ENCODE measurements at regions not wholly inside any gene's neighbourhood (a gene's known extent, or its start where the extent isn't known, plus 50 kb on each side); places are given as distances from the start of the nearest gene placed in this dataset.
A peak's percentile ranks its signal among the peaks of the same experiment; 100 is the strongest.

DNA sequence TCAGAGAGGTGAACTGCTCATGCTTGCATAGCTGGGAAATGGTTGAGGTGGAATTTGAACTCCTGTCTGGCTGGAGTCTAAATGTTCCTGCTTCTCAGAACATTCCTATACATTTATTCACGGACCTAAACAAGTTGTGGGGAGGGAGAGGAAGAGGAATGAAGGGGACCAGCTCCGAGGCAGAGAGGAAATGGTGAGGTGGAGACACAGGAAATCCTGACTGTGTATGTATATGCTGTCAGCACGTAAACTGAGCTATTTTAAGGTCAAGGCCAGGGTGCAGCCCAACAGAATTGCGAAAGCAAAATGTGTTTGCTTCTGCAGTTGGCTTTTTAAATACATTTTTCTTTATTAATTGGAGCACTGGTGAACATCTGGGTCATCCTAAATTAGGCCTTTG lies 74.1 kb upstream of the POMGNT2 start:
- DNase-seq = peak; percentile 18

DNA sequence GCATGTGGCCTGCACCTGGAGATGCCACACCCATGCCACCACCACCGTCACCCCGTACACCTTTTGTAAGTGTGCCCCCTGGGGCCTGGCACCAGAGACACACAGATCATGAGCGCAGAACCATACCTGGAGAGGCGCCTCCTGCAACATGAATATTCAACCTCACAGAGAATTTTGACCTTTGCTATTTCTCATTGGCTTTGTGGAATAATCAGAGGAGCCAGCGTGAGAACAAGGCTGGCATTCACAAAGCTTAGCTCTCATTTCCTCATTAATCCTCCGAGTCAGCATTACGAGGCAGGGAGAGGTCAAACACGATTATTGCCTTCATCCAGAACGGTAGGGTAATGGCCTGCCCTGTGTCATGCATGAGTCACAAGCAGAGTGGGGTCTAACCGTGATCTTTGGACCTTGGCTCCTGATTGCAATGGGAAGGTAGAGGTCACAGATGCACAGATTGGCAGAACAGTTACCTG lies 73.0 kb upstream of the POMGNT2 start:
- no peak for DNase-seq

DNA sequence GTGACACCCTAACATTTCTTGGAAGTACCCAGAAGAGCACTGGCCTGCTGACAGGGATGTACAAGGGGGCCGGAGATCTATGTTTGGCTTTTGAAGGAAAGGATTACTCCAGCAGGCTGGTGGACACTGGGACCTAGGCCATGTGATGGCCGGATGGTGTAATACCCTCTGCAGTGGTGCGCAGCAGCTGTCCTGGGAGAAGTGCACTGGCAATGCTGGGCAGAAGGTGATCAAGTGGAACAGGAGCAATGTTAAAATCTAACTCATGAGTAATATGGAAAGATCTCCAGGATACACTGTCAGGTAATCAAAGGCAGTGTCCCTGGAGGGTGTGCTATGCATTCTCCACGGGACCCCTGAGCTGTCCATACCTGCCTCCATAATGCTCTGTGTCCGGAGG lies 71.2 kb upstream of the POMGNT2 start:
- DNase-seq = no peak

DNA sequence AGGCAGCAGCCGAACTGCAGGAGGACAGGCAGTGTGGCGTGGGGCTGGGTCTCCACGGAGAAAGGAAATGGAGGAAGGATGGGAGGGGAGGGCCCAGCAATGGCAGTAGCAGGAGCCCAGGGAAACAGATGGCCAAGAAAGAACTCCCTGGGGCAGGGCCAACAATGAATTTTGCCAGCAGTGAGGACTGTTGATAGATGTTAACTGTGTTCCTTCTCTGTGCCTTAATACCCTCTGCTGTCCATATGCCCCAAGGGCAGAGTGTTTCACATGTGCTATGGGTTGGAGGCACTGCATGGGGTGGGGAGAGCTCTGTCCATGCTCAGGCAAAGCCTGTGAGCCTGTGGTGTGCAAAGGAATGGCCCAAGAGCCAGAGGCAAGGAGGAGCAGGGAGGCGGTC lies 70.8 kb upstream of the POMGNT2 start:
- no peak for DNase-seq

DNA sequence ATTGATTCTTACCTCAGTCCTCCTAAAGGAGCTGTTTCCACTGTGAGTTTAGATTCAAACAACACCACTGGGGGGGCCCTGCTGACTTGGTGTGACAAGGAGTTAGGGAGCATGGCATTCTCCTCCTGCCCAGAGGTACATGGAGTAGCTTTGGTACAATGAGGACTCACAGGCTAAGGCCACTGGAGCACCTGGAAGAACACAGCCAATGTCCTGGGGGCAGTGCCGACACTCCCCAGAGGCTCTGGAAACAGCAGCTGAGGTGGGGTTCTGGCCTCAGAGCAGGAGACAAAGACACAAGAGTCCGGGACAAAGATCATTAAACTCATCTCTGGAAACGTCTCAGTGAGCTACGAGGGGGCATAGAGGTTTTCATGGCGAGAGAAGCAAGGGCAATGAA lies 69.7 kb upstream of the POMGNT2 start:
- DNase-seq = no peak

DNA sequence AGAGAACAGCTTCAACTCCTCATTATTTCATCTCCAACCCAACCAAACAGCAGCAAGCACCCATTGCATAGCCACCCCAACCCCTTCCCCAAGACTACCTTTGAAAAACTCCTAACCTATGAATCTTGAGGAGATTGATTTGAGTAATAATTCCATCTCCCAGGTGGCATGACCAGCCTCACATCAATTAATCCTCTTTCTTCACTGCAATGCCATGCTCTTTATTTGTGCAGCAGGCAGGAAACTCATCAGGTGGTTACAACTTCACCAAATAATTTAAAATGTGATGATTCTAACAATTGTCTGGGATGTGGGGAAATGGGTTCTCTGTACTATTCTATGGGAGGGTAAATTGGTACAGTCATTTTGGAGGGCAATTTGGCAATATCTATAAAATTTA lies 68.1 kb upstream of the POMGNT2 start:
- no peak for DNase-seq

DNA sequence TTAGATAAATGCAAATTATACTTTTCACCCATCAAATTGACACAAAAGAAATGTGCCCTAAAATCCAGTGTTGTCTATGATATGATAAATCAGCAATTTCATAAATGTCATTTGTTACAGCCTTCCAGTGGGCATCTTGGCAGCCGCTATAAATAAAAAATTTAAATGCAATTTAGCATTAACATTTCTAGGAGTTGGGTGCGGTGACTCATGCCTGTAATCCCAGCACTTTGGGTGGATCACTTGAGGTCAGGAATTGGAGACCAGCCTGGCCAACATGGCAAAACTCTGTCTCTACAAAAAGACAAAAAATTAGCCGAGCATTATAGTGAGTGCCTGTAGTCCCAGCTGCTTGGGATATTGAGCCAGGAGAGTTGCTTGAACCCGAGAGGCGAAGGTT lies 65.9 kb upstream of the POMGNT2 start:
- DNase-seq = no peak

DNA sequence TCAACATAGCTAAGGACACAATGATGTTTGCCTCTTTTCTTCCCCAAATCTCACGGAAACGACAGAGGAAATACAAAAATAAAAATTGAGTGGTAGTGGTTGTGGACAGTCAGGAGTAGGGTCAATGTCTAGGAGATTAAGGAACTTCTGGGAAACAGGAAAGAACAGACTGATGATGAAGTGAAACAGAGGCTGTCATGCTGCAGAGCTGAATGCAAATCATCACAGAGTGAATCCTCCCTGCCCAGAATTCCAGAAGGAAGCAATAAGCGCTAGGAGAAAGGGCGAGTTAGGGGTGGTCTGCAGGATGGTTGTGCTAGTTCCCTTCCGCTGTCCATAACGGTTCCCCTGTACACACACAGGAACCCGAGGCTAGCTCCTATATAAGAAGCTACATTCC lies 64.7 kb upstream of the POMGNT2 start:
- DNase-seq = no peak

DNA sequence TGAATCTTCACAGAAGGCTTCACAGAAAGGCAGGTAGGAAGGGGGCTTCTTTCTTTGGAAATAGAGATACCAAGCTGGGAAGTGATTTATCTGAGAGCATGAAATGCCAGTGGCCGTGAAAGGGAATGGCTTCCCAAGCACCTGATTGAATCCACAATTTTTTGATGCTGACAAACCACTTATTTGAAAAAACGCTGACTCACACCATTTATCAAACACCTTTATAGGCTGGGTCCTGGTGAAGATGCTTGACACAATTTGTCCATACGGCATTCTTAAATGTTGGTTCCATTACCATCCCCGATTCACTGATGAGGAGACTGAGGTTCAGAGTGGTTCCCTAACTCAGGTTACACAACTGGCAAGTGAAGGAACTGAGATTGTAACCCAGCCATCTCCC lies 64.1 kb upstream of the POMGNT2 start:
- DNase-seq = no peak

DNA sequence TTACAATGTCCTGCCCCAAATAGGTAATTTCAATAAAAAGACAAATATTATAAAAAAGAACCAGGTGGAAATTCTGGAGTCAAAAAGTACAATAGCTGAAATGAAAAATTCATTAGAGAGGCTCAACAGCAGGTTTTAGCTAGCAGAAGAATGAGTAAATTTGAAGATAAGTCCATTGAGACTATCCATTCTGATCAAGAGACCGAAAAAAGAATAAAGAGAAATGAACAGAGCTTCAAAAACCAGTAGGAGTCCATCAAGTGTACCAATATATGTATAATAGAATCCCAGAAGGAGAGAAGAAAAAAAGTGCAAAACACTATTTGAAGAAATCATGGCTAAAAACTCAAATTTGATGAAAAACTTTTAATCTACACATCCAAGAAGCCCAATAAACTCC lies 60.5 kb upstream of the POMGNT2 start:
- DNase-seq = no peak

DNA sequence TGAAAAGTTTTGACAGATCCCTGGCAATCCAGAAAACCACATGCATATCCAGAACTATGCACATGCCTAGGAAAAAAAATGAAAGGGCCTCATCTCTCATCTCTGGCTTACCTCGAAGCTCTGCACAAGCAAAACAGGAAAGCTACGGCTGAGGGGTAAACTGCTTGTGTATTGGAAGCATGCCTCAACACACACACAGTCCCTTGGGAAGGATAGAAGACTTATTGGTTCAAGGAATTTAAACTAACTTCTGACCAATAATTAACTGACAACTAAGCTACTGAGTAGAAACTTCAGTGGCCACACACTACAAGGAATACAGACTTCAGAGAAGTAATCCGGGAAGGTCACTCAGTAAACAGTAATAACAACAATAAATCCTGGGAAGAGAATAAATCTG lies 59.9 kb upstream of the POMGNT2 start:
- DNase-seq = no peak

DNA sequence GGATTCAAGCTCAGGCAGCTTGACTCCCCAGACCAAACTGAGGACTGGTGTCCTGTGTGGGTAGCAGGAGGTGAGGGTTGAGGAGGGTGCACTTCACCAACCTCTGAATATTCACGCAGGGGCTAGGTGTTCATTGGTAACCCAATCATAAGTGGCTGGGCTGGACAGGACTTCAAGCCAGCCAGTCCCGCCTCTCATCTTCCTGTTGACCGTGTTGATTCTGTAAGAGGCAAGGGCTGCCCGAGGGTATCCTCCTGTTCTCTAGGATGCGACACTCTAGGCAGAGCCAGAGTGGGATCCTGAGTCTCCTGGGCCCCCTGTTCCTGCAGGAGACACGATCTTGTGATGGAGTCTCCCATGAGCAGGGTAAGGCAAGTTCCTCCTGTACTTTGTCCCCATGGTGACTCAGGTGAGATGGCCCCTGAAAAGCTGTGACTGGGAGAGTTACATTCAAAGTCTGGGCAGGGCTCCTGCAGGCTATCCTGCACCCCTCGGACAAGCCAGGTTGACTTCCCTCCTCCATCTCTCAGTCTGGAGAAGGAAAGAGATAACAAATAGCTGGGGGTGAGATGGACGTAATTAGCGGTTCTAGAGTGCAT lies 58.1 kb upstream of the POMGNT2 start:
- no peak for DNase-seq

DNA sequence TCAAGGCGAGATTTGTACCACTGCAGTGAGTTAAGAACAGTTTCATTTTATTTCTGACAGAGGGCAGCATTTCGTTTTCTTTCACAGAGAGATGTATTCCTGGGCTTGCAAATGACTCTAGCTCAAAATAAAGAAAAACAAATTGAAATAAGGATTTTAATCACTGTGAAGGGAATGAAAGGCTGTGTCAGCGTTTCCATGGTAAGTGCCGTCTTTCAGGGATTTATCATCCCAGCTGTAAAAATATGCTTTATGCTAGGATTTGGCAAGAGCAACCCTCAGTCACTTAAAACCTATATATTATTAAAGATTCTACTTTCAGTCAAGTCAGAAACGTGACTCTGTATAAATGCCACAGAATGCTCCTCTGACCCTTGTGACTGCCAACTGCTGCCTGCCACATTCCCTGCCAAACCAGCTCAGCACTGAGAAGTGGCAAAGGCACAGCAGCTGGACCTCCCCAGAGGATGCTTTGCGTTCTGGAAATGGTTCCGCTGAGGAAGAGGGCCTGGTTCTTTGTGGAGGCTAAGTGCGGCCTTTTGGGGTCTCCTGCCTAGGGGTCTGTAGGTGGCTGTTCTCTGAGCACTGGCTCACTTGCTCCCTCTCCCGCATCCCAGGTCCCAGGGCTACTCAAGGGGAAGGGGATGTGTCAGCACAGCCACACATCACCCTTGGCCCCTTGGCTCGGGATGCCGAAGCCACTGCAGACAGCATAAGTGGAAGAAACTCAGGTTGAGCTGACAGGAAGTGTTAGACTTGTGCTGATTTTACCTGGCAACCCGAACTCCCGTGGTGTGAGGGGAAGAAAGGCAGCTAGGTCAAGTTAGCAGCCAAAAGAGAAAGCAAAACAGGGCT lies 56.6 kb upstream of the POMGNT2 start:
- DNase-seq = peak; percentile 65

DNA sequence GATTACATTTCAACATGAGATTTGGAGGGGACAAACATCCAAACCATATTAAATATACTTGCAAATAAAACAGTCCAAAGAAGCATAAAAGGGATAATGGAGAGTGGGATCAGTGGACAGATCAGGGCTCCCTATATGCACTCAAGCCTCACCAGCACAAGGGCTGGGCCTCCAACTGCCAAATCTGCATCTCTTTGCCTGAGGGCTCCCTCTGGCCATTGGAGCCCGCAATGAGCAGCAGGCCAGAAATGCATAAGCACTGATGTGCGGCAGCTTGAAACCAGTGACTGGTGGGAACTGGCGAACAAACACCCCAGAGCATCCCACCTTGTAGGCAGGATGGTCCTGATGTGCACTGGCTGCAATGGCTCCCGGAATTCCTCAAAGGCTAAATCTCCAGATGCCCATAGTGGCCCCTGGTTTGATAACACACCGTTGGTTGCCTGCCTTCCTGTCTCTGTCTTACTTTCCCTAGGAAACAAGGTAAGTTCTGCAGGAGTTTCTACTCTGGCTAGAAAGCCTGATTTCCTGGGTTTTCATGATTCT lies 55.9 kb upstream of the POMGNT2 start:
- no peak for DNase-seq

DNA sequence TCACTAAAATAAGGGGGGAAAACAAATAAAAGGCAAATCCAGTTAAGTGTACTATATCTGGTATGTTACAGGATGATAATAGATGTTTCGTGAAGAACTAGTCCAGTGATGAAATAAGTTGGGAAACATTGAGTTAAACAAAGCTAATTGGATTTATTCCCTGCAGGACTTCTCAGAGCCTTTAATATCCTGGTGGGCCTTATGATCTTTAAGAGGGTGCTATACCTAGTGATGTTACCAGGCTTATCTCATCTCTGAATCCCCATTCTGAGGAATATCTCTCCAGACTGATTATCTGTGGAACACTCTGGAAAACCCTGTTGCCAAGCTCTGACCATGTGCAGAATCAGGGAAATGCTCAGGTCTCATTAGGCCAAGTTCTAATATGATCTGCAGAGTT lies 54.8 kb upstream of the POMGNT2 start:
- DNase-seq = no peak

DNA sequence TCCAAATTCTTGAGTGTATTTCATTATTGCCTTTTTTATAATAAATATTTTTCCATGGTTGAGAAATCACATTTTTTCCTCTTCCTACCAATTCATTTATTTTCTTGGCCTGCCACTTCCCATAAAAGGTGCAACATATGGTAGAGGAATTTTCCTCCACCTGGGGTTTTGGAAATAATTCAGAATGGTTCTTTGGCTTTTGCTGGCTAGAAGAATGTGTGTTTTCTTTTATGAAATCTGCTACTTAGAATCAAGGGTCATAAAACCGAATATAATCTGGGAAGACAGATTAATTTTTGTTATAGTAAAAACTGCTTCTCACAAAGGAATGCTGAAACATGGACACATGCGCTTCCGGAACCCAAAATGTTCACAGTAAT lies 54.0 kb upstream of the POMGNT2 start:
- no peak for DNase-seq

DNA sequence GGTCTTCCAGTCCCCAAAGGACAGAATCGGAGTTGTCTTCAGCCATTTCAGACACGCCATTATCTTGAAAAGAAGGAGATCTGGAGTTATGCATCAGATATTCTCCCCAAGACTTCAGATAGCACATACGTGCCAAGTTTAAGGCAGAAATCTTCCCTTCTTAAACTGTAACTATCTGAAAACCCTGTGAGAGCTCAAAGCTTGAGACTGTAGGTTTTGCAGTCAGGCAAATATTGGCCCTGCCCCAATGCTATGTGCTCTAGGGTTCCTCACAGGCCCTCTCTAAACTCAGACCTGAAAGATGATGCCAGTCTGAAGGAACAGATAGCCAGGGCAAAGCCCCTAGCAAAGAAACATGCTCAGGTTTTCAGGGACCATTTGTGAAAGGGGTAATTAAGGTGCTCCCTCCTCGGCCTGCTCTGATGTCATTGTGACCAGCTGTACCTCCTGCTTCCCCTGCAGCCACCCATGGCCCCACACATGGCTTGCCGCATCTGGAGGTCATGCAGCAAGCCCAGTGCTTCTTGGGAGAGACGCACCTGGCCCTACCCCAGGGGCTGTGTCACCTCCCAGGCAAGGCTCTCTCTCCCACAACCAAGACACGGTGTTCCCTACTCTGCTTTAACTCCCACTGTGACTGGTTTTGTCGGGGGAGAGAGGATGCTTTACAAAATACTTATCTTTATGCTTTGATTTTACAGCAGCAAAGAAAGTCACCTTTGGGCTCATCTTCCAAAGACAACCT lies 53.4 kb upstream of the POMGNT2 start:
- DNase-seq = no peak

DNA sequence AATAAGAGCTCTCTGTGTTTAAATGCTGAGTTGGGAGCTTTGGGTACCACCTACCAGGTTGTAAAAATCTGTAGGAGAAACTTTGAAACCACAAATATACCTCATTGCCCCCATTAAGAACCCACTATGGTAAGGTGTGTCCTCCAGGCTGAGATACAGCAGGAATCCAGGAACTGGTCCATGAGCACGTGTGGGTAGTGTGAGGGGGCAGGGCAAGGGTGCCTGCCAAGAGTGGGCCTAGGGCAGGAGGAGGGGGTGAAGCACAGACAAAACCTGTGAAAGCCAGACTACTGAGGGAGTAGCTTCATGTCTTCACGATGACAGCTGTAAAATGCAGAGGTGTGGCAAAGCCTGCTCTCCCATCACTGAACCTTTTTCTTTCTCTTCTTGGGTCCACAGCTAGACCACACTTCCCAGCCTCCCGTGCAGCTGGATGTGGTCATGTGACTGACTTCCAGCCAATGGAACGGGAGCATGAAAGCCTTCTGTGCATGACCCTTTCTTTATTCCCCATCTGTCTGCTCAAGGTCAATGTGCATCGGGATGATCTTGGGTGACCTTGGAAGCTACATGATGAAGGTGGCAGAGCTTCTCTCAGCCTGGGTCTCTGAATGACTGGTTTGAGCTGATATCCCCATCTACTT lies 51.1 kb upstream of the POMGNT2 start:
- DNase-seq = no peak

DNA sequence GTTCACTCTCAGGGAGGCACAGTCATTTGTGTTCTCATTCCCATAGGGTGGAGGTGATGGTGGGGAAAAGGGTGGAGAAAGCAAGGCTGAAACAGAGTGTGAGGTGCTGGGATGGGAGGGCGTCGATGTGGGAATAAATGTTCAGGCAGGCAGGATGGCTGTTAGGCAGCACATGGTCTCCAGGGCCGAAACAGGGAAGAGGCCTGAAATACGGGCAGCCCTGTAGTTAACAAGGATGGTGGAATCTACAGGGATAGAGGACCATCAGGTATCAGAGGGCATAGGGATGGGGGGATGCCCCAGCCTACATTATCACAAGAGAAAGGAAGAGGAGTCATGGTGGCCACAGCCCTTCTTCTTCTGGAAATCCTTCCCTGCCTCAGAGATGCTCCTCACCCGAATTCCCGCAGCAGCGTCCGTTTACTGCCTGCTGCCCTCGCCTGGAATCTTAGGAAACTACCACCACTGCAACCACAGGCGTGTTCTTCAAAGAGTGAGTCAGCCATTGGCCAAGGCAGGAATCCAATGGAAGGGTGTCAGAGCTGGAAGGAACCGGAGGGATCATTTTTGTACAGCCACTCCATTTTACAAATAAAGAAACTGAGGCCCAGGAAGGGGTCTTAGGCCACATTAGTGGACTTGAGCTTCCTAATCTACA lies 49.7 kb upstream of the POMGNT2 start:
- peak; percentile 33 for DNase-seq

Measured in skin of body (tissue), 1 donor.